ENCODE measurements at regions not wholly inside any gene's neighbourhood (a gene's known extent, or its start where the extent isn't known, plus 50 kb on each side); places are given as distances from the start of the nearest gene placed in this dataset.

- TF ChIP-seq CTCF (IDR thresholded peaks at IDR 0.05) (no peak), POLR2A (IDR thresholded peaks at IDR 0.05) (no peak), EP300 (IDR thresholded peaks at IDR 0.05) (no peak)
Measured at GRCh38 chr2:129325151-129325550, 654.3 kb upstream of the RAB6C start.
